Panc1 (cell line): ENCODE measurements at regions not wholly inside any gene's neighbourhood (a gene's known extent, or its start where the extent isn't known, plus 50 kb on each side); places are given as distances from the start of the nearest gene placed in this dataset.
A peak's percentile ranks its signal among the peaks of the same experiment; 100 is the strongest.

ENCODE experiments used
- ATAC-seq: fragments of 200-7000 bp; cut with Tn5 transposase; 2 replicates; pipeline ENCODE4 v1.9.1; 2020; ENCODE audit warnings: mild to moderate bottlenecking, moderate library complexity
- BruUV-seq: library from RNA; stranded (reverse); fragments of 400-500 nt; replicated peaks from 2 replicates; lab custom pipeline; 2021; lab: Mats Ljungman, UMichigan
- CTCF ChIA-PET: fragments of 300-600 bp; sonication (Branson Sonifier 250); formaldehyde crosslinking; loops from one replicate; lab custom pipeline; 2022; ENCODE audit warnings: antibody characterized with exemption; lab: Charles Lee
- POLR2A ChIA-PET: fragments of 300-600 bp; sonication (Branson Sonifier 250); formaldehyde crosslinking; loops from one replicate; lab custom pipeline; 2022; ENCODE audit warnings: antibody characterized with exemption; lab: Charles Lee
- DNase-seq: peaks from one replicate; pipeline ENCODE4 v3.0.0-alpha.2; 2010; ENCODE audit warnings: low read depth, low spot score
- H3K27ac ChIP-seq: 2 replicates; pipeline ENCODE4 v1.5.1; 2011; ENCODE audit warnings: mild to moderate bottlenecking, low read length, inconsistent platforms
- H3K27me3 ChIP-seq: fragments of 200-500 bp; sonication (Bioruptor generic); 2 replicates; pipeline ENCODE4 v1.6.0; 2014; ENCODE audit warnings: low read length, inconsistent platforms; ENCODE audit not compliant: control insufficient read depth, insufficient read depth
- H3K36me3 ChIP-seq: fragments of 200-500 bp; sonication (Bioruptor generic); 2 replicates; pipeline ENCODE4 v1.5.1; 2014; ENCODE audit warnings: inconsistent platforms, mild to moderate bottlenecking, low read length, moderate library complexity; ENCODE audit not compliant: control insufficient read depth, insufficient read depth
- H3K4me1 ChIP-seq: 2 replicates; pipeline ENCODE4 v1.5.1; 2011; ENCODE audit warnings: inconsistent platforms, mild to moderate bottlenecking, low read length, moderate library complexity; ENCODE audit not compliant: control insufficient read depth, insufficient read depth
- H3K4me3 ChIP-seq, 2 experiments: 2 replicates each; pipeline ENCODE4 v1.5.1; 2011 to 2012; ENCODE audit warnings: low read depth in 2 of 2, low read length in 2 of 2, mild to moderate bottlenecking in 2 of 2, inconsistent platforms in 1 of 2, moderate library complexity in 1 of 2
- H3K9me3 ChIP-seq: fragments of 200-500 bp; sonication (Bioruptor generic); 2 replicates; pipeline ENCODE4 v1.5.1; 2014; ENCODE audit warnings: low read depth, mild to moderate bottlenecking, inconsistent platforms, low read length, moderate library complexity; ENCODE audit not compliant: control insufficient read depth, insufficient read depth
- CTCF ChIP-seq: fragments of 450-650 bp; IDR thresholded peaks from 2 replicates; pipeline ENCODE4 v1.5.1; 2017; ENCODE audit warnings: mild to moderate bottlenecking
- POLR2AphosphoS5 ChIP-seq: IDR thresholded peaks from 2 replicates; pipeline ENCODE4 v1.6.1; 2012; ENCODE audit warnings: mild to moderate bottlenecking, low read depth, low read length, moderate library complexity
- REST ChIP-seq, 2 experiments: IDR thresholded peaks; 2 replicates each; pipeline ENCODE4 v1.6.1; 2011 to 2012; ENCODE audit warnings: low read depth in 2 of 2, control low read depth in 1 of 2, low read length in 1 of 2, mild to moderate bottlenecking in 1 of 2, moderate library complexity in 1 of 2; ENCODE audit not compliant: insufficient read depth in 1 of 2
- SIN3A ChIP-seq: IDR thresholded peaks from 2 replicates; pipeline ENCODE4 v1.6.1; 2012; ENCODE audit warnings: low read depth, mild to moderate bottlenecking, low read length, moderate library complexity, borderline replicate concordance; ENCODE audit not compliant: insufficient read depth
- TCF7L2 ChIP-seq: IDR thresholded peaks from 2 replicates; pipeline ENCODE4 v1.6.1; 2011; ENCODE audit warnings: mild to moderate bottlenecking, low read depth, low read length, inconsistent platforms
- in situ Hi-C: cut with HindIII; loops from 2 replicates; pipeline ENCODE4 v1.10.0; 2016; ENCODE audit warnings: low sequenced_read_pairs, low pct_unique_long_range_greater_than_20kb
- intact Hi-C: fragments of 100-400 bp; cut with micrococcal nuclease; formaldehyde crosslinking; loops from one replicate; pipeline ENCODE4 v1.10.0; 2022; ENCODE audit not compliant: unreplicated experiment

- Histone ChIP-seq H3K27me3 (no peaks in the 10 kb centered on the region), H3K27ac (peak overlapping the region; percentile 99), H3K9me3 (peaks cover 1% of the 10 kb centered on the region; the same call in 1 of the 2 replicates), H3K4me3 (no peak overlapping the region), H3K4me1 (peaks cover 85% of the 10 kb centered on the region), H3K36me3 (no peaks in the 10 kb centered on the region)
- BruUV-seq = no TSS peak
- DNase-seq (no peak), ATAC-seq (no peak)
- TF ChIP-seq SIN3A (no peak), POLR2AphosphoS5 (no peak), CTCF (no peak), TCF7L2 (no peak), REST (IDR thresholded peaks at IDR 0.05; ENCODE audit: insufficient read depth in 1 of 2, low read depth in 2 of 2, low read length in 1 of 2) (no peak)
- in situ Hi-C loops = no loop called here
- ChIA-PET POLR2A (interaction anchor here (0.6 kb wide), 1 partner anchor 144 kb away, joined by 3 read pairs; no protein-coding TSS in a partner anchor), CTCF (no interaction called here)
- intact Hi-C loops = loop anchor here (5.0 kb wide), 1 partner anchor 66 kb away; the partner anchor contains the start of gene ME3
Measured at GRCh38 chr11:86738568-86738967, 61.8 kb upstream of the PRSS23 start.

GRCh38 chr11:86737737-86738136, 62.6 kb upstream of the PRSS23 start:
- intact Hi-C loops = loop anchor here (5.0 kb wide), 1 partner anchor 65 kb away; the partner anchor contains the start of gene ME3
- ATAC-seq = no peak
- no TSS peak for BruUV-seq
- CTCF ChIA-PET = no interaction called here
- peaks cover 5% of the 10 kb centered on the region; the same call in 1 of the 2 replicates for H3K9me3 ChIP-seq
- no peaks in the 10 kb centered on the region for H3K27me3 ChIP-seq
- peak overlapping the region; percentile 99 for H3K27ac ChIP-seq
- H3K36me3 ChIP-seq = no peaks in the 10 kb centered on the region
- peaks cover 76% of the 10 kb centered on the region for H3K4me1 ChIP-seq
- in situ Hi-C loops = no loop called here
- DNase-seq = no peak
- H3K4me3 ChIP-seq = no peak overlapping the region
- TF ChIP-seq CTCF (no peak), REST (IDR thresholded peaks at IDR 0.05; ENCODE audit: insufficient read depth in 1 of 2, low read depth in 2 of 2, low read length in 1 of 2) (no peak), SIN3A (no peak), TCF7L2 (no peak), POLR2AphosphoS5 (no peak)
- POLR2A ChIA-PET = interaction anchor here (0.6 kb wide), 1 partner anchor 417 kb away, joined by 3 read pairs; no protein-coding TSS in a partner anchor
